ENCODE measurements at regions not wholly inside any gene's neighbourhood (a gene's known extent, or its start where the extent isn't known, plus 50 kb on each side); places are given as distances from the start of the nearest gene placed in this dataset.

DNA sequence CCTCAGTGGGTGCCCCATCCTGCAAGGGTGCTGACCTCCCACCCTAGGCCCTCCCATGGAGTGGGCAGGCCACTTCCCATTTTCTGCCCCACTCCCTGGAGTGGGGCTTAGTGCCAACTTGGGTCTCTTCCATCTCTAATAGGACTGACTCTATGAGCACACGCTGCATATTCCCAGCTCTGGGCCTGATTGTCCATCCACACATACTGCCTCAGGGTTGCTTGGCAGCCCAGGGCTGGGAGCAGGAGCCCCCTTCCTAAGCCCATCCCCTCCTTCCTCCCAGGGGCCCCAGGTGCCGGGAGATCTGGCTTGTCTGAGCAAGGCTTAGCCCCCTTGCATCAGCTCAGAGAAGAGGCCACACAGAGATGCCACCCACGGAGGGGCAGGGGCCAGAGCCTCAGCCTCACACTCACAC lies 55.1 kb downstream of the PJA1 start:
- DNase-seq (ENCODE audit: low spot score): no peak

DNA sequence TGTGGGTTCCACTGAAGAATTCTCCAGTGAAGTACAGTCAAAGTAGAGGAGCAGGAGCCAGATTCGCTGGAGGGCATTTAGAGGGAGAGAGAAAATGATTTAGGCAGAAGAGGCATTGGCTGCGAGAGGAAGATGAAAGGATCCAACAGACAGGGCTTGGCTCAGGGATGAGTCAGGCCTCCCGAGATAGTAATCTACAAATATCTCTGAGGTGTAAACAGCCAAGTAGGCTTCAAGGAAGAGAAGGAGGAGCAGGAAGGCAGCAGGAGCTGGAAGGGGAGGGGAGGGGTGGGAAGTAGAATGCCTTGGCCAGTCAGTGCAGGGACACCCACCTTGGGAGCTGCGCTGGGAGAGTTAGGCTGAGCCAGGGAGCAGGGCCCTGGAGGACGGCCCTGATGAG lies 55.5 kb downstream of the PJA1 start:
- DNase-seq (ENCODE audit: low spot score): no peak

DNA sequence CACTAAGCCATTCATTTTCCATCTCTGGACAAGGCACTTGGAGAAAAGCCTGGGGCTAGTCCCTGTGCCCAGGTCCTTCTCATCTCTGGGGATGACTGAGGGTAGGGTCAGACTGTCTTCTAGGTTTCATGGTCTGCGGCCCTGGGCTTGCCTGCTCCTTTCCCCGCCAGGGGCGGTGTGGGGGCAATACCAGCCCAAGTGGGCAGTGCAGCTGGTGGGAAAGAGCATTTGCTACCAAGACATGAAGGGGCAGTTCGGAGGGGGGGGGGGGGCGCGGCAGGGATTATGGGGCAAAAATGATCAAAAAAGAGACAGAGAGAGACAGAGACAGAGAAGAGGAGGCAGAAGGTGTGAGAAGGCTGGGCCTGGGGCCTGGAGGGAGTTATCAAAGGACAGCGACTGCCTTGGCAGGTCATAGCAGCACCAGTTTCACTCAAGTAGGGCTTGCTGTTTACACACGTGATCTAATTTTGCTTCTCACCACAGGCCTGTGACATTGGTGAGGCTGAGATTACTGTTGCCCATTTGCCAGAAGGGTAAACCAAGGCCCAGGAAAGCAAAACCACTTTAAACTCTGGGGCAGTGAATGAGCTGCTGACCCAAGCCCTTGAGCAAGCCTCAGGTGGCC lies 56.1 kb downstream of the PJA1 start:
- no peak for DNase-seq (ENCODE audit: low spot score)

DNA sequence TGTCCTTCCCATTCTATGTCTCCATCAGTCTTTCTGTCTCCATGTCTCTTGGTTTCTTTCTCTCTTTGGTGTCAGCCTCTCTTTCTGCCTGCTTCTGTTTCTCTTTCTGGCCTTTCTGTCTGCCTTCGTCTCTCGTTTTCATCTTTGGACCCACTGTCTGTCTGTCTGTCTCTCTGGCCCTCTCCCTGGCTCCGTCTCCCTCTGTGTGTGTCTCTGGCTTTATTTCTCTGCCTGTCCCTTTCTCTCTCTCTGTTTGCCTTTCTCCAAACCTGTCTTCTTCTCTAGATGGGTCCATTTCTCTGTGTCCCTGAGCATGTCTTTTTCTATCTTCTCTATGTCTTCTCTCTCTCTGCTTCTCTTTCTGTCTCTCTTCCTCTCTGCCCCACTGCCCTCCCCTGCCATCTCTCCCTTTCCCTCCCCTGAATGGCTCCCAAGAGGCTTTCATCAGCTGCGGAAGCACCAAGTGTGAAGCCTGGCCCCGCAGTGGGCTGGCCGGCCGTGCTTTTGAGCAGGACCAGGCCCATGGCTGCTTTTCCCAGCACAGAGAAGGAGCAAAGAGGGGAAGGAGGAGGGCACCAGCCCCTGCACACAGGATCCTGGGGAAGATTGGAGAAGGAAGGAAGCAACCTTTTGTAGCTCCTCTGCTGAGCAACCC lies 57.4 kb downstream of the PJA1 start:
- no peak for DNase-seq (ENCODE audit: low spot score)

DNA sequence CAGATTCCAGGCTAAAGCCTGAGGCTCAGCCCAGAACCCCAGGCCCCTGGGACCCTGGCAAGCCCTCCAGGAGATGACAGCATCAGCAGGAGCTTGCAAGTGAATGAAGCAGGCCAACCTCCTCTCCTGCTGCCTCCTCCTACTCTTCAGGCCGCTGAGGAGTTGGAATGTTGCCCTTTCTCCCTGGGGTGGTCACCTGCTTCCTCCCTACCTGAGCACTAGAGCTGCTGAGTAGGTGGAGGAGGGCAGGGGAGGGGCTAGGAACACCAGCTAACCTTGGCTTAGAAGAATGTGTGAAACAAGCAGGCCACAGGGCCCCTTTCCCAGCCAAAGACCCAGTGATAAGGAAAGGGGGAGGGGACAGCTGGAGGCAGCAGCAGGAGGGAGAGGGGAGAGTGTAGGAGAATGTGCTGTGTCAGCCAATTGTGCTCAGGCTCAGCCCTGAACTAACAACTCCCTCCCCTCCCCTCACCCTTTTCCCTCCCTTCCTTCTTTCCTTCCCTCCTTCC lies 58.0 kb downstream of the PJA1 start:
- no peak for DNase-seq (ENCODE audit: low spot score)

DNA sequence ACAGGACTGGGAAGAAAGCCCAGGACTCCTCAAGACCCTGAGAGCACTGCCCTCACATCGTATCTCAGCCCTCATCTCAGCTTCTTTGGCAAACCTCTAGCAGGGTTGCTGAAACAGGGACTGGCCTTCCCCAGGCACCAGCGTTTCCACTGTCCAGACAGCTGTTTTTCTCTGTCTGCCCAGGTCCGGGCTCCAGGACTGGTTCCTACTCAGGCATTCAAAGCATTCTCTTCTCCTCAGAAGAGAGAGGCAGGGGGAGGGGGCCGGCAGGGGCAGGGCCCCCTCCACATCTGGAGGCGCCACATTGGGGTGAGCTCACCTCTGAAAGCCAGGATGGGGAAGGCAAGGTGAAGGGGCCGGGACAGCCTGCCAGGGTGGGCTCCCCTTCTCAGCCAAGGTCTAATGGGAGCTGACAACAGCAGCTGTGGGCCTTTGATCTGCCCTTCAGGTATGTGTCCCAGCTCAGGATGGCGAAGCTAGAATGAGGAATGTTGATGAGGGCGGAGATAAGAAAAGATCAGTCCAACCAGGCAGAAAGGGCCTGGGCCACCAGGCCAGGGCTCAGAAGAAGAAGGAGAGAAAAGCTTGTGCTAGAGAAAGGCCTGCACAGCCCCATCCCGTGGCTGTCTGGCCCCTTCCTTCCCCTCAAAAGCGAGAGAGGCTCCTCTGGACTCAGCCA lies 60.4 kb downstream of the PJA1 start:
- DNase-seq (ENCODE audit: low spot score): no peak

DNA sequence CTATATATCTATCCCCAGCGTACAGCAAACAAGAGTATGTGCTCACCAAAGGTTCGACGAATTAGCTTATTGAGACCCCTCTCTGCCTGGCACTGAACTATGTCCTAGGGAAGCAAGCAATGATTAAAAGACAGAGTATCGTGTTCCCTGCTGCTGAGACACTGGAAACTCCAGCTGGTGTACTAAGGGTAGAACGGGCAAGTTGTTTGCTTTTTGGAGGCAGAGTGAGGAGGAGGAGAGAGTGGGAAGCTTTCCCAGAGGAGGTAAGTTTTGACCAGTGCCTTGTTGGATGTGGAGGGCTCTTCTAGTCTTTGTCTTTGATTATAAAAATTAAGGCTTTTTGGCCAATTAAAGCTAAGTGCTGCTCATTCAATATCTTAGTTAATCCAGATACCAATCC lies 61.7 kb downstream of the PJA1 start:
- DNase-seq (ENCODE audit: low spot score): no peak

DNA sequence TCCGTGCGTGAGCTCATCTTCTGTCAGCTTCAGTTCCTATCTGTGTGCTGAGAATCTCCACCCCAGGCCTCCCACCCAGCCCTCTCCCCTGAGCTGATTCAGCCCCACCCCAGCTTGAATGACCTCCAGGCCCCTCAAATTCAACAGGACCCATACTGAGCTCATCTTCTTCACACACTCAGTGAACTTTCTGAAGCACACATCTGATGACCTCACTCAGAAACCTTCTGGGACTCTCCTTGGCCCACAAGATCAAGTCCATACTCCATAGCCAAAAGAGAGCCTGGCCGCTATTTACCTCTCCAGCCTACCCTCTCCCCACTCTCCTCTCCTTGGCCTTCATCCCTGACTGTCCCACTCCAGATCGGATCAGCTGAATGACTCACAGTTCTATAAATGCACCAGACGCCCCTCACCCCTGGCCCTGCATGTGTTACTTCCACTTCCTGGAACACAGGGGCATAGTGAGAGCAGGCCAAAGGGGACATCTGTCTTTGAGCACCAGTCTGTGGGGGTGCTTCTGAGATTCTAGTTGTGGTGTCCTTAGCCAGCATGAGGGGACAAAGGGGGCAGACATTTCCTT lies 62.5 kb downstream of the PJA1 start:
- DNase-seq (ENCODE audit: low spot score): no peak

DNA sequence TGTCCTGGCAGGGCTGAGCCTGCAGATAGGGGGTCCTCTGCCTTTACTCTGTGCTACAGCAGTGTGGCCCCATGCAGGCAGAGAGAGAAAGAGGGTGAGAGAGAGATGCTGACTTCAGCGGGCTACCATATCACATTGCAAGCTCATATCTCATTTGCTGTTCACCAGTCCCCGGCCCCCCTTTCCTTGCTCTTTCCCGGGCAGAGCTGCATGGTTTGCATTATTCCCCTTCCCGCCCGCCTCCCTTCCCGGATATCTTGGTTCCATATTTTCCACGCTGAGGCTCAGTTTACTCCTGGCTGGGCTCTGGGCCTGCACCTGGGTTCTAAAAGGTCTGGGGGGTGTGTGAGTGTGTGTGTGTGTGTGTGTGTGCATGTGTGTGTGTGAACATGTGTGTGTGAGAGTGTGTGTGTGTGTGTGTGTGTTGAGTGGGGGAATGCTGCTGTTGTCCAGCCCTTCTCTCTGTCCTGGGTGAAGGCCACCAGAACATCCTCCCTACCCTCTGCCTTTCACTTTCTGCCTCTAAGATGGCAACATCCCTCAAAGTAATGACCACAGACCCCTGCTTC lies 63.5 kb downstream of the PJA1 start:
- DNase-seq (ENCODE audit: low spot score): no peak

DNA sequence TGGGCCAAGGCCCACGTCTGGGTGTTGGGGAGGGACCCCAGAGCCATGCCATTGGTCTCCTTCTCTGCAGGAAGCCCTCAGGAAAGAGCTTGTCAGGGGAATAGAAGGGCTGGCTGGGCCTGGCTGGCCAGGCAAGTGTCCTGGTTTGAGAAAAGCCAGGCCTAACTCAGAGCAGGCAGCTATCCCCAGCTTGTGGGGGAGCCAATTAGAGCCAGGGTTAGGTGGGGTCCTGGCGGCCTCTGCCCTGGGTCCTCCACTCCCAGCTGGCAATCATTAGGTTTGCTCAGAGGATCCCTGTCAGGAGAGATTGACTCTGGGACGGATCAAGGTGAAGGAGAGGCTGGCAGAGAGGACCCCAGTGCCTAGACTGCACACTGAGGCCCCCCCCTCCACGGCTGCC lies 64.8 kb downstream of the PJA1 start:
- no peak for DNase-seq (ENCODE audit: low spot score)

DNA sequence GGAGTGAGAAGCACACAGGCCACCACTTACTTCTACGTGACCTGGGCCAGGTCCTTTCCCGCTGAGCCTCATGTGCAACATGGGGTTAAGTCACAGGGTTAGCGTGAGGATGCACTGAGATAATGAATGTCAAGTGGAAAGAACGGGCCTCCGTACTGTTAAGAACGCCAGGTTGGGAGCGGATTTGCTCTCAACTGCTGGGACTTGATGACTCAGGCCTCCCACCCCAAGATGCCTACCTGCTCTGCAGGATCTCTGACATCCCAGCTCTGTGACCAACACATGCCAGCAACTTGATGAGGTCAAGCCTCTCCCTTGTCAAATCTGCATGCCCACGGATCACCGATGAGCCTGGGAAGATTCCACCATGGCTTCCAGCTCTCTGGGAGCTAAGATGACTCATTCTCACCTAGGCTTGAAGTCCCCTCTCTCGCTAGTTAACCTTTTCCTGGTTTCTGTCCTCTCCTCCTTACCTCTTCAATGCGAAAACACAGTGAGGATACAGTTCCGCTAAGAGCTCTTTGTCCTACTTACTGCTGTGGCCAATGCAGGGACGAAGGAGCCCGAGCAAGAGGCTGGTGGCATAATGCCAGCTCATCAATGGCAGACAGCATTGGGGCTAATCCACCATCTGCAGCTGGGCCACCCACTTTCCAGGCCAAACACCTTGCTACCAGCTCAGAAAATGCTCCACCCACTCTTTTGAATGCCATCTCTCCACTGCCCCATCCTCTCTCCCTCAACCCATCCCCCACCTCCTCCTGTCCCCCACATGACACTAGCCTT lies 67.6 kb downstream of the PJA1 start:
- DNase-seq (ENCODE audit: low spot score): no peak

DNA sequence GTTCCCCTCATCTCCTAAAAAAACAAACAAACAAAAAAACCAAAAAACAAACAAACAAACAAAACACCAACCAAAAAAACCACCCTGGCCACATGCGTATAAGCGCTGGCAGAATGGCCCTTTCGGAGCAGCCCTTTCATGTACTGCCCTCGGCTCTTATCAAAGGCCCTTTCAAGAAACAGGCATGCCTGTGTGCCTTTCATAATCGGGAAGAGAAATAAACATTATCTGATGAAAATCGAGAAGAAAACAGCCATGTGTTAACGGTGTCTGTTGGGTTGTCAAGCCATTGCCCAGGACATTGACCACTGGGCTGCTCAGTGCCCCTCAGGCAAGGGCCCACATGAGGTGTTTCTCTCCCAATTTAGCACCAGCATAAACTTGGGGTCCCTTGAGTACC lies 68.3 kb downstream of the PJA1 start:
- no peak for DNase-seq (ENCODE audit: low spot score)

DNA sequence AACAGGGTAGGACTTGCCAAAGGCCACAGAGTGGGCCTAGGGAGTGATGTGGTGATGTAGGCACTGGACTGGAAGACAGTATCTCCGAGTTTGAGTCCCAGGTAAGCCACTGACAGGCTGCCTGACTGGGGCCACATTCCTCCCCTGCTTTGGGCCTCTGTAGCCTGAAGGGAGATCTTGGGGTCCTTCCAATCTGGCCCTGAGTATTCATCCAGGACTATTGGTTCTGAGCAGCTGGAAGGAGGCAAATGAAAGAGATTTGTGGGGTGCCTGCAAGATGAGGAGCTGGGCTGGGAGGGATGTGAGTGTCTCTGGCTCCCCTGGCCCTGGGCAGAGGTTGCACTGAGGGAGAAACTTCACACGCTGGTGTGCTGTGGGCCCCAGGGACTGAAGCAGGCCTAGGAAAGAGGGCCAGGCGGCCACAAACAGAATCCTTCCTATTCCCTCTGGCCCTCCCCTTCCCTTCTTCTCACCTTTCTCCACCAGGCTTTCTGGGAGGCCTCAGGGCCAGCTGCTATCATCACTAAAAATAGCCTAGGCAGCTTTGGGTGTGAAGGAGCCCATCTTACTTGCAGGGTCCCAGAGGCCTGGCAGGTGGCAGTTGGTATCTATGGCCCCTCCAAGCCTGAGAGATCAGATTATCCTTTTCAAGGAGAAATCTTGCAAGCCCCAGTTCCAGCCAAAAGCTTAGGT lies 70.1 kb downstream of the PJA1 start:
- no peak for DNase-seq (ENCODE audit: low spot score)

DNA sequence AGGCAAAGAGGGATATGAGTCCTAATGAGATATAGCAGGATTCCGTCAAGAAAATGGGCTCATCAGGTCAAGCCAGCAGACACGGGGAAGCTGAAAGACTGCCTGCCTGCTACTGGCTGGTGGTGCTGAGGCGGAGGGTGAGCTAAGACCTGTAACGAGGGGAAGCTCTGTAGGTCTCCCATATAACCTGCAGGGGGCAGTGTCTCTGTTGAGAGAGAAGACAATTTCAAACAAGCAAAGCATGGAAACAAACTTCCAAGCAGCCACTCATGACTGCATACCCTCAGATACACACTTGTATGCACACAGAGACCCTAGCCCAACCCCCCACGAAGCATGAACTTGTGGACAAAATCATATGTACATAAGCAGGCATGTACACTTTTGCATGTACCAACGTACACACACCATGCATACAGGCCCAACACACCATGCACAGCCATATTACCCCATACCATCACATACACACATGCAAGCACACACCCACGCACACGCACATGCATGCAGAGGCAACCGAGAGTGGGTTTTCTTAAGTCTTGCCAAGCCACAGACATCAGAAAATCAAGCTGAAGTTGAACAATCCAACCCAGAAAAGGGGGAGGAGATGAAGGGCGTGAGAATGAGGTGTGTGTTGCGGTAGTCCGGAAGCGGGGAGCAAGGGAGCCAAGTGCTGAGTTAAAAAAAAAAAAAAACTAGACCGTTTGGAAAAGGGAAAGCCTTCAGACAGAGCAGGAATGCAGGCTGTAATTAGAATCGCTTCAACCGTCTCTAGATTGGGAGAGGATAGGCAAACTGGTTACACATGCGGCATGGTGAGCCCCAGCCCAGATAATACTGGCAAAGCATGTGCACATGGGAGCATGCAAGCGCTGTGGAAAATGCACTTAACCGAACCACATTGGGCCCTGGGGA lies 71.0 kb downstream of the PJA1 start:
- DNase-seq (ENCODE audit: low spot score): peak; percentile 37

DNA sequence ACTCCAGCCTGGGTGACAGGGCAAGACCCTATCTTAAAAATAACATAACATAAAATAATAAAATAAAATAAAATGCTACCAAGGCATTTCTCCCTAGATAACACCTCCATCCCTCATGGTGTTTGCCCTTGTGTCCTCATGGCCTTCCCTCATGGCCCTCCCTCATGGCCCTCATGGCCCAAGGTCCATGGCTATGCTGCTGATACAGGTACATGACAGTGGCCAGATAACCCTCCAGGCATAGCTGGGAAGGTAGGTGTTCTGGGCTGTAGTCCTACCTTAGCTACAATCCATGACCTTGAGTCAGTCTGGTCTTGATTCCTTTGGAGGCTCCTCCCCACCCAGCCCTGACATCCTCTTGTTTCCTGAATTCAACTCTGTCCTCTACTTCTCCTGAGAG lies 75.2 kb downstream of the PJA1 start:
- no peak for DNase-seq (ENCODE audit: low spot score)

DNA sequence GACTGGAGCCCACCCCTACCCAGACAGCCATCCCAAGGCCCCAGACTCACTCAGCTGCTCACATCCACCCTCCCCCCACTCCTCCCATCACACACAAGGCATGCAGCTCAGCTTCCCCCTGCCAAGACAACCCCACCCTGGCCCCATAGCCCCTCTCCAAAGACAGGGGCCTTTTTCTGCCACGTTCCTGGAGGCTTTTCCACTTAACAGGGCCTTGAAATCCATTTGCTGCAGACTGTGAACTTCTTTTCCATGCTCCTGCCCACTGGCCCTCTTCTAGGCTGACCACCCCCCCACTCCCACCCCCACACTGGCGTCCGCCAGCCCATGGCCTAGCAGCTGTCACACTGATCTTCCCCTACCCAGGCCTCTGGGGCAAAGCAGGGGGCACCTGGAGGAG lies 76.0 kb downstream of the PJA1 start:
- DNase-seq (ENCODE audit: low spot score): no peak

DNA sequence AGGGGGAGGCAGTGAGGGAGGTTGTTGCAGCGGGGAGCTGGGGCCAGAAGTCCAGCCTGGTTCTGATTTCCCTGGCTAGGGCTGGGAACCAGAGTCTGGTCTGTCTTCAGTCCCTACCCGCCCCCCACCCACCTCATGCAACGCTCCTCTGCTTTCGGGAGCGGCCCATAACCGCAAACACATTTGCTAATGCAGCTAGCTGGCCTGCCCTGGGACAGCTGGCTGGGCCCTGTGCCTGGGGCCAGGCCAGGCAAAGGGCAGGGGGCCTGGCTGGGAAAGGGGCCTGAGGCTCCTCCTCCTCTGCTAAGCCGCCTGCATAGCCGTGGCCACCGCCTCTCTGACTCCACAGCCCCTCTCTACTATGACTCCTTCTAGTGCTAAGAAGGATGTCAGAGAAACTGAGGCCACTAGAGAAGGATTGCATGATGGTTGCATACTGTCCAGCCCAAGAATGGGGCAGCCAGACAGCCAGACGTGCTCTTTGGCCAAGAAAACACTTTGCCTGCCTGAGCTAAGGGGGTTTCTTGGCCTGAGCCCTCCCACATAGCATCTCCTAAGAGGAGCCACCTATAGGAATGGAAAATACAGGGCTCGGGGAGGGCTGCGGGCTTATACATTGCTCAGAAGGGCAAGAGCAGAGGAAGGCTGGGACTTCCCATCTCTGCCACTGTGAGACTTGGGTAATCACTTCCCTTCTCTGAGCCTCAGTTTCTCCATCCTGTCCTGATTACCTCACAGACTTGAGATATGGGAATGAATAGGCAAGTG lies 76.9 kb downstream of the PJA1 start:
- DNase-seq (ENCODE audit: low spot score): no peak

DNA sequence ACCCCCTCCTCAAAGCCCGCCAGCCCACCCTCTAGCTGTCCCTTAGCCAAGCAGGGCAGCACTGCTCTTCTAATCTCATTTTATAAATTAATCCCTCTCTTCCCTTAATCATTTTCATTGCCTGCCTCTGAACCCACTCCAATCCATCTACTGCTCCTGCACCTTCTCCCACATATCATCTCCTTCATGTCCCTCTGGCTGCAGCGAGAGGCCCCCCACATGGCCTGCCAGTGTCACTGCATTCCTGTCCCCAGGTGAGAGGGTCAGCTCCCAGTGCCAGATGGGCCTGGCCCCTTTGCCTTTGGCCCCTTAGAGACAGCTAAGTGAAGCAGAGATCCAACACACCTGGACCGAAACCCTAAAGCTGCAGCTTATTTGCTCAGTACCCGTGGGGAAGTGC lies 79.4 kb downstream of the PJA1 start:
- no peak for DNase-seq (ENCODE audit: low spot score)

DNA sequence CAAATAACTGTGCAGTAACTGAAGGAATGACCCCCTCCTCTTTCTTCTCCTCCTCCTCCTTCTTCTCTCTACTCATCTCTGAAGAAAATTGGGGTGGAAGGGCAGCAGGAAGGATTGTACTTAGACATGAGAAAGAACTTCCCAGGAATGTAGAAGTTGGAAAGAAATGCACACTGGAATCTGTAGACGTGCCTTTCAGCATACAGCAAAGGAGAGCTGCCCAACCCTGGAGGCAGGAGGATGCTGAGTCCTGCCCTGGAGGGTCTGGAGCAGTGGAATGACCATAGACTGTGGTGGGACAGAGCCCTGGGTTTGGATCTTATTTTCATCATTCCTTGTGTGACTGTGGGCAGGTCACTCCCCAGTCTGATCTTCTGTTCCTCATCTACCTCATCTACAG lies 80.1 kb downstream of the PJA1 start:
- no peak for DNase-seq (ENCODE audit: low spot score)
